HG02571 (cell line): ENCODE measurements at regions not wholly inside any gene's neighbourhood (a gene's known extent, or its start where the extent isn't known, plus 50 kb on each side); places are given as distances from the start of the nearest gene placed in this dataset.

ENCODE experiments used
- ATAC-seq: cut with Tn5 transposase; IDR thresholded peaks from one replicate; pipeline ENCODE4 v1.9.1; 2021; ENCODE audit warnings: mild to moderate bottlenecking, moderate library complexity; ENCODE audit not compliant: unreplicated experiment

- no peak for ATAC-seq
Measured at GRCh38 chr2:238963161-238963970, 115.5 kb downstream of the TWIST2 start.

GRCh38 chr2:238963971-238964328, 116.1 kb downstream of the TWIST2 start:
- no peak for ATAC-seq

DNA sequence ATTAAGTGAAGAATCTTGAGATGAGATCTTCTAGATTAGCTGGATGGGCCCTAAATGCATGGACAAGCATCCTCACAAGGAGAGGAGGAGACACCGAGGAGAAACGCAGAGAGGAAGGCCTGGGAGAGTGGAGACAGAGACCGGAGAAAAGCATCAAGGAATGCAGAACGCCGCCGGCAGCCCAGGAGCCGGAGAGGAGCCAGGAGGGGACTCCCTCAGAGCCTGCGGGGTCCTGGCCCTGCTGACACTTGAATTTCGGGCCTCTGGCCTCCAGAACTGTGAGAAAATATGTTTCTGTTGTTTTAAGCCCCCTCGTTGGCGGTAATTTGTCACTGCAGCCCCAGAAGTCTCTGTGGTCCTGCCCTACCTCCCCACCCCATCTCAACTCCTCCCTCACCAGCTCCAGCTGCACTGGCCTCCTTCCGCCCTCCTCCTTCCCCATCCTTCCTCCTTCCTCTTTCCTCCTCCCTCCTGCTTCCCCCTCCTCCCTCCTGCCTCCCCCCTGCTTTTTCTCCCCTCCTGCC, 116.7 kb downstream of the TWIST2 start:
- no peak for ATAC-seq

DNA sequence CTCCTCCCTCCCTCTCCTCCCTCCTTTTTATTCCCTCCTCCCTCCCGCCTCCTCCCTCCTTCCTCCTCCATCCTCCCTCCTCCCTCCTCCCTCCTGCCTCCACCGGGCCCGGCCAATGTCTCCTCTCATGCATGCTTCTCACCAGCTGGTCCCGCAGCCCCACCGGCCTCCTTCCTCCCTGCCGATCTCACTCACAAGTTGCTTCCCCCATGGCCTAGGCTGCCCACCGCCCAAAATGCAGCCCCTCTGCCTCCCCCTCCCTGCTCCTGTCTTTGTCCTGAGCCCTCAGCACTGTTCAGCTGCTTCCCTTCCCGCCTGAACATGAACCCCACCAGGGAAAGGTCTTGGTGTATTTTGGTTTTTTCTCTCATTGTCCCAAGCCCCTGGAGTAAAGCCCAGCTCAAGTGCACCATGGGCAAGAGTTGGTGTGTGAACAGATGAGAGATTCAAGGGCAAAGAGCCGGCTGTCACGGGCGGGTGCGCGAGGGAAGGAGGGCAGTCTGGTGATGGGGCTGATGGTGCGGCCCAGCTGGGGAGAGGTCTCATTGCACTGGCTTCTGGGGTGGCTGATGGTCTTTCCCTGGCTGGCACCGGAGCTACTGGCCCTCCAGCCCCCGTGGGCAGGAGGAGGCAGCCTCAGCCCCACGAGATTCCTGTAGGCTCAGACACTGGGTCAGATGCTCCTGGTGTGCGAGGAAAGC, 117.6 kb downstream of the TWIST2 start:
- ATAC-seq: no peak

DNA sequence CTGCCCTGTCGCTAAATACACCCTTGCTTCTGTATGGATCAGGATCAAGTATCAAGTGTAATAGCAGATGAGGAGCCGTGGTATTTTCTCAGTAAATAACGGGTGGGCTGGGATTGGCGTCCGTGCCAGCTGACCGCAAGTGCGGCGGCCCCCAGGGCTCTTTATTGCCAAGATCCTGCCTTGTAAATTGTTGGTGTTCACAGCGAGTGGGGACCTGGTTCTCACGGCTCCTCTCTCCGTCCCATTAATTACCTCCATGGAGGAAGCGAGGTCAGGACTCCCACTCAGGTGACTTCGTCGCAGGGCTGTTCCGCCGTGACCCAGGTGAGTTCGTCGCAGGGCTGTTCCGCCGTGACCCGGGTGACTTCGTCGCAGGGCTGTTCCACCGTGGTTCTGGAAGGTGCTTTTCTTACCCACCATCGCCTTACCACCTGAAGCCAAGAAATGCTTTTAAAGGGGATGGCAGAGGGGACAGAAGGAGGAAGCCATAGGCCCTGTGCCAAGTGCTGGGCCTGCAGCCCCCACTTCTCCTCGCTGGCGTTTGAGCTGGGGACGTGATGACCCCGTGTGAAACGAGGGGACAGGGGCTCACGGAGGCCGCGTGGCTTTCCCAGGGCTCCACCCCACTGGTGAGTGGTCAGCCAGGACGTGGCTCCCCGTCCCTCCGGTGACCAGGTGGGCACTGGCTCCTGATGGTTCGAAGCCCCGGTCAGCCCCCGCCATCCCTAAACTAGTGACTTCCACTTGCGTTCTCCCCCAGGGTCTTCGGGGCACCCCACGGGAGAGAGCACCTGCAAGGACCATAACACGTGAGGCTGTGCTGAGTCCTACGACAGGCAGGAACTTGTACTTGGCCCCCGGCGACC, 118.4 kb downstream of the TWIST2 start:
- ATAC-seq: no peak

DNA sequence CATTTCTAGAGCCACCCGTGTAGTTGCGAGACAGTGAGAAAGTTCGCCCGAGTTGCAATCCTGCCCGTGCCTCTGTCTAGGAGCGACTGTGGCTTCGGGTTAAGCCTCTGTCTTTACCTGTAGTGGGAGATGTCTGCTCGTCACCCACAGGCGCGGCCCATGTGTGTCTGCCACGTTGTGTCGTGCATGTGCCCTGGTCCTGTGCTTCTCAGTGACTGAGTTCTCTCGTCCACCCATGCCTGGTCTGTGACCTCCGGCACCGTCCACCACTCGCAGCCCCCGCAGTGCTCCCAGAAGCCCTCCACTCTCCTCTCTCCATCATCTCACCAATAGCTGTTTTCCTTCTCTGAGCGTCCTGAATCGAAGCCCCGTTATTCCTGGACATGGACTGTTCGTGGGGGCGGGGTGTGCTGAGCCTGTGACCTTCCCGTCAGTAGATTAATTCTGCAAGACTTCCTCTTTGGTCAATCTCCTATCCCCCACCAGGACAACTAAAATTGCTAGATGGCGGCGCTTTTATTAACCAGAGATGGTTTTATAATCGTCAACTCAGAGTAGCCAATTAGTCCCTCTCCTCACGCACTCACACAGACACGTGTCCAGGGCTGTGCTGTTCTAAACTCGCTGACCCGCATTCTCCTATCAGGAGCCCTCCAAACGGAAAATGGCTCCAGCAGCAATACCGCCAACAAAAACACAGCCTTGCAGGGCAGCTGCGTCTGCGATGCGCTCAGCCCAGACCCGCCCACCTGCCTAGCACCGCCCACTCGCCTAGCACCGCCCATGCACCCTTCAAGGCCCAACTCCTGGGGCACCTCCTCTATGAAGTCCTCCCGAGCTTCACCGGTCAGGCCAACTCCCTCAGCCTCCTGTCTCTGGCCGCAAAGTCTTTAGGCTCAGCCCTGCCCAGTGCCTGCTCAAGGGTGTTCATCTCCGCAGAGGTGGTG, 119.4 kb downstream of the TWIST2 start:
- no peak for ATAC-seq

- ATAC-seq: no peak
Measured at GRCh38 chr2:238967978-238968360, 120.1 kb downstream of the TWIST2 start.

DNA sequence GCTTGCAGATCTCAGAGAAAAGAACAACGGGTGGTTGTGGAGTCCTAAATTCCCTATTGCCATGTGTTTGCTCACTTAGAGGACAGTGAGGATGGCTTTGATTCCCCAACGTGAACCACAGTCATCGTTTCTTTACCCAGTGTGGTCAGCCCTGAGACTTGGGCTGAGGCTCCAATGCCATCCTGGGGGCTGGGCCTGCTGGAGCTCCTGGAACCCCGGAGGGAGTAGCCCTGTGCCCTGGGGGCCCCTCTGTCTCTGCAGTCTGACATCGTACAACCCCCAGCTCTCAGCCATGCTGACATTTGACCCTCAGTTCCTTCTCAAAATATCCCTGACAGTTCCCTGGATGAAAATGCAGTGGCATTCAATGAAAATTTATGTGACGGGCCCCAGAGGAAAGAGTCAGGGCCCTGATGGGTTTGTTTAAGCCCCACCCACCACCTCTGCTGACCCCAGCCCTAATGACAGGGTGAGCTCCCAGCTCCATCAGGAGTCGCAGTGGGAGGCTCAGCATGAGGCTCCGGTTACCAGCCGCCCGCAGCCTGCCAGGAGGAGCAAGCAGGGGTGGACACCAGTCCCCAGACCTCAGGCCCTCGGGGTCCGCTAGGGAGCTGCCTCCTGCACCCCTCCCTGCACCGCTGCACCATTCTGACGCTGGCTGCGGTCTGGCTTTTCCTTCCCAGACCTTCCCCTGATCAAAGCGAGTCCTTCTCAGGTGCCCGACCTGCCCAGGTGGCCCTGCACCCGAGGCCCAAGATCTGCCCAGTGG, 120.9 kb downstream of the TWIST2 start:
- no peak for ATAC-seq

GRCh38 chr2:238969857-238970256, 122.0 kb downstream of the TWIST2 start:
- no peak for ATAC-seq

- peak; percentile 74 for ATAC-seq
Measured at GRCh38 chr2:238970553-238971081, 122.7 kb downstream of the TWIST2 start.

DNA sequence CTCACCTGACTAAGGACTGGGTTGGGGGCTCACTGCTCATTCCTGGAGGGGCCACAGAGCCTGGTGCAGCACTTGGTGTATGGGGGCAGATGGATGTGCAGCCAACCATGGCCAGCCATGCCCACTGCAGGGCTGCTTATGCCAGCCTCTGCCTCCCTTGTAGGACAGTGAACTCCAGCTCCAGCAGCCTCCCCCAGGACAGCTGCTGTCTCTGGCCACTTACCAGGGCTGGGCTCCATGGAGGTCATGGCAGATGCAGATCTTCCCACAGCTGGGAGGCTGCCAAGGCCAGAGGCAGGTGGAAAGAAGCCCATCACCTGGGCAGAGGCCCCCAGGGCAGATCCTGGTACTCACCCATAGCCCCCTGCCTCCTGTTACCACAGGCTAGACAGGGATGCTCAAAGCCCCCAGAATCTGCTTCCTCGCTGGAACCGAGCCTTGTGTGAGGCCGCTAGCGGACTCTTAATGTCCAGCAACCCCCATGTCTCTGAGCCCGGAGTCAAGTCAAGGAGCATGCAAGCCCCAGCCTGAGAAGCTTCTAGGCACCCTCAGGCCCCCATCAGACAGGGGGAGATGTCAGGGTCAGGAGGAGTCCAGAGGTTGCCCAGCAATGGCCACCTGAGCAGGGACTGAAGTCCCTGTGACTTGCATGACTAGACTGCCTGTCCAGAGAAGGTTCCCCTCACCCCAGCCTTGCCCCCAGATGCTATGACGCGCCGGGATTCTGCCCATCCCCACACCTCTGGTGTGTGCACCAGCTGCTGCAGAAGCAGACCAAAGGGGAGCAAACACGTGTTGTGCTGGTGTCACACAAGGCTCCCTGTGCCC, 123.6 kb downstream of the TWIST2 start:
- ATAC-seq: no peak

GRCh38 chr2:238972146-238972445, 124.2 kb downstream of the TWIST2 start:
- no peak for ATAC-seq

- no peak for ATAC-seq
Measured at GRCh38 chr2:238973038-238973739, 125.3 kb downstream of the TWIST2 start.

DNA sequence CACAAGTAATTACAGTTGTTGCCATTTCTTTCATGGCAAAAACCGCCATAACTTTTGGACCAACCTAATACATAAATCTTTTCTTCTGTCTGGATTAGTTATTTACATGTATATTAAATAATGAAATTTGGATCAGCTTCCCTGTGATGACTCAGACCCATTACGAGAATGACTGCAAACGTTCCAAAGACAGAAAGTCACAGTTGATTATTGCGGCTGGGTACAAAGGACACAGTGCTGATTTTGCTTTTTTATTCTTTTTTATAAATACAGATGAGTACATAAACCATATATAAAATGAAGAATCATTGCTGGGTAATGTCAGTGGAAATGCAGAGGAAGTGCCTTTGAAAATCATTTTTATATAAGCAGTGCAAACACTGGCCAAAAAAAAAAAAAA, 126.2 kb downstream of the TWIST2 start:
- no peak for ATAC-seq

DNA sequence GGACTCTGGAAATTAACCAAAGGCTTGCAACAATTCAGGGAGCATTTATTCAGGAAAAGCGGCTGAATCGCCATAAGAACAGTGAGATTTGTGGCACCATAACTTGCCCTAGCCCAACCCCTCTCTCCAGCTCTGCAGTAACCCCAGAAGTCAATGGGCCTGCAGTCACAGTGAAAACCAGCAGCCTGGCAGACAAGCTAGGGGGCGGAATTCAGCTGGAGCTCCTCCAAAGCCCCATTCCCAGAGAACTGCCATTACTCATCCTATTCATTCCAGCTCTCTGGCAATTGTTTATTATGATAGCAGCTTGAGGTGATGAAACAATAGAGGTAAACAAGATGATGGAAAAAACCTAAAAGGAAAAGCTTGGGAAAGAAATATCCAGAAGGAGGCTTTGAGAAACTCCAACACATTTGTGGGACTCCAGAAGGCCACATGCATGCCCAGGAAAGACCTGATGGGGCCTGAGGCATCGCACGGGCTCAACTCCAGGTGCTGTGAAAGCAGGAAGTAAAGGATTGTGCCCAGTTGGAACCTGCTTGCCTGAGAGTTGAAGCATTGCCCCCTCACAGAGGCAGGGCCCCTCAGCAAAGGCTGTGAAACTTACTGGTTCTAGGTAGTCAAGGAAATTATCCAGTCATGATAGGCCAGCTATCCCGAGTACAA, 126.7 kb downstream of the TWIST2 start:
- no peak for ATAC-seq

- no peak for ATAC-seq
Measured at GRCh38 chr2:238975408-238975807, 127.5 kb downstream of the TWIST2 start.

DNA sequence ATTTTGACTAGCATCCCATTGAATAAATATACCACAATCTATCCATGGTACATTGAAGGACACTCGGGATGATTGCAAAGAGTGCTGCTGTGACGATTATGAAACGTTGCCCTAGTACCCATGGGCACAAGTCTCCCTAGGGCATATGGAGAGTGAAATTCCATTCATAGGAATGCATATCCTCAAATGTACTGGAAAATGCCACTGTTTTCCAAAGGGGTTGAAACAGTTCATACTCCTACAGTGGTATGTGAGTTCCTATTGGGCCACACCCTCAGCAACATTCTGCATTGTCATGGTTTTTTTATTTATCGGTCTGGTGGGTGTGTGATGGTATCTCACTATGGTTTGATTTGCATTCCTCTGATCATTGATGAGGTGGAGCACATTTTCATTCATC, 130.6 kb downstream of the TWIST2 start:
- no peak for ATAC-seq
